HUDEP-2 (cell line): ENCODE measurements at regions not wholly inside any gene's neighbourhood (a gene's known extent, or its start where the extent isn't known, plus 50 kb on each side); places are given as distances from the start of the nearest gene placed in this dataset.

Source experiments
- DNase-seq, 76 experiments: peaks; one replicate each; lab custom pipeline; 2025; ENCODE audit not compliant: unreplicated experiment in 76 of 76; lab: John Stamatoyannopoulos, UW

DNA sequence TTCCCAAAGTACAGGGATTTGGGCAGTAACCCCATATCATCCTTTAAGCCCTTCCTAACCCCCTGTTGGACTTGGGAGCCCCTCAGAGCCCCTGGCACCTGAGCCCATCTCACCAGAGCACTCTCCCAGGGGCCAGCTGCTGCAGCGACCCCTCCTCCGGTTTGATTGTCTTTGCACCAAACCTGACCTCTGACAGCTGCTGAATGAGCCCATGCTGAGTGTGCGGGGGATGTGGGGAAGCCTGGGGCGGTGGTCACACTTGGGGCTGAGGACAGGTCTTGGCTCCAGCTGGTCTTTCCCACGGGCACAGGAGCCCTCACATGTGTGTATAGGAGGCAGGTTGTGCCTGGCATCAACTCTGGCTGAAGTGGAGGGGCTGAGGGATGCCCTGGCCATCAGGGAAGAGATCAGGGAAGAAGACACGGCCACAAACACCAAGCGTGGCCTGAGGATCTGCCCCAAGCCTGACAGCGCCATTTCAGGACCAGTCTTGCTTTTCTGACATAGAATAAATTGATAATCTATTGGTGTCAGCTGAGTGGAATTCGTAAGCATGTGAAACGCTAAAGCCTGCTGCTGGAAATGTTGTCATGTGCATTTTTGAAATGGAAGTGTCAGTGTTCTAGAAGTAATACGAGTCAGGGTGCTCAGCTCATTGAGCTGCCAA is 102.4 kb downstream of the ACKR3 start:
- DNase-seq, result no peak

- DNase-seq, result no peak
Measured at GRCh38 chr2:236672606-236673005, 103.0 kb downstream of the ACKR3 start.

GRCh38 chr2:236673126-236673822 is 103.6 kb downstream of the ACKR3 start:
- DNase-seq, result no peak

- no peak for DNase-seq
Measured at GRCh38 chr2:236673823-236674185, 104.2 kb downstream of the ACKR3 start.

GRCh38 chr2:236674238-236674637 is 104.6 kb downstream of the ACKR3 start:
- DNase-seq, result no peak

GRCh38 chr2:236674646-236675045 is 105.0 kb downstream of the ACKR3 start:
- no peak for DNase-seq

DNA sequence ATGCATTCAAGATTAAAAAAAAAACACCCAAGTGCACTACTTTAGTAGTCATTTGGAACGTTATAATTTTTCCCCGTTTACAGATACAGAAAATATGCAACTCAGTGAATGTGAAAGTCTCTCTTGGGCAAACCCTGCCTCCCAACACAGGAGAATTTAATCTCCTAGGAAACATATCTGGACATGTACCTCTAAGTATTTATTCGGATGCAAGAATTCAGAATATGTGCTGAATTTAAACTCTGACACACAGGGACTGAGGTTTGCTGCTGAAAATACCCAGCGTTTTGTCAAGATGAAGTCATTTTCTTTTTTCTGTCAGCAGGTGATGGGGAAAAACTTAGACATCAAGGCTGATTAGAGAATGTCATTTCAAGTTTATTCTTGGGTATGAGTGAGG is 105.4 kb downstream of the ACKR3 start:
- no peak for DNase-seq

DNA sequence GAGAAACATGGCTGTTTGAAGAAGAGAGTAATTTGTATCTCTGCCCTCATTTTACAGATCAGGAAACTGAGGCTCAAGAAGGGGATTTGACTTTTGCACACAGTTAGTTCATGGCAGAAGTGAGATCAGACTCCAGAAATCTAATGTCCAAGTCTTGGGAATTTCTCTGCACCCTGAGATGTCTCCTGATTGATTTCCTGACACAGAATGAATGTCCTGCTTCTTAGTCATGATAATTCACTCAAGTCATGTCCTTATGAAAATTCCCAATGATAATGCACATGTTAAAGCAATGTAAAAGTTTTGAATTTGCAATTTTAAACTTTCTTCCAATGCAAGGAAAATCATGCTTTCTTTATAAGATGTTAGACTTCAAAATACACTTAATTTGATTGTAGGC is 105.9 kb downstream of the ACKR3 start:
- DNase-seq, result no peak

DNA sequence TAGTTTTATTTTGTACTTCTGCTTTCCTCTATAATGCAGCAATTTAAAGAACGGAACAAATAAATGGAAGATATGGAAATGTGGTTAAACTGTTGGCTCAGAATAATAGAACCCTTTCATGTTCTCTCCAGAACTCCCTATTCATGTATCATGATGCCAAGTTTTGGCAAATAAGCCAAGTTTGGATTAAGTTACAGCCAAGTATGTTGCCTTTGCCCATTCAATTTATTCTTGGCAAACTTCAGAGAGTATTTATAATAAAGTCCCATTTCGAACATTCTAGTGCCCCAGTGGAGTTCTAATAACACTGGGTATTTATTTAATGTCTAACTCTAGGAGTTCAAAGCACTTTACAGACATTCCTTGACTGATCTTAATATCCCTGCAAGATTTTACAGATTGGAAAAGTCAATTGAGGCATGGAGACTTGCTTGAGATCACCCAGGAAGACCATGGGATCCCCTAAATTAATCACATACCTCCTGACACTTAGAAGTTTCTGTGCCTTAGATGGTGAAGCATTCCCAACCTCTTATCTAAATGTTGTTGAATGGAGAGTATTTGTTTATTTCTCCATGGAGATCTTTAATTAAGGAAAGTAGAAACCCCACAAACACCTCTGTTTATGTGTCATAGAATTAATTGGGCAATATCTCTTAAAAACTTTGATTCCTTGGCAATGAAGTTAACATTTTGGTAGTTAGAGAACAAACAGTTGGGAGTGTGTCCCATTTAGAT is 106.7 kb downstream of the ACKR3 start:
- no peak for DNase-seq

GRCh38 chr2:236677368-236677767 is 107.7 kb downstream of the ACKR3 start:
- no peak for DNase-seq

DNA sequence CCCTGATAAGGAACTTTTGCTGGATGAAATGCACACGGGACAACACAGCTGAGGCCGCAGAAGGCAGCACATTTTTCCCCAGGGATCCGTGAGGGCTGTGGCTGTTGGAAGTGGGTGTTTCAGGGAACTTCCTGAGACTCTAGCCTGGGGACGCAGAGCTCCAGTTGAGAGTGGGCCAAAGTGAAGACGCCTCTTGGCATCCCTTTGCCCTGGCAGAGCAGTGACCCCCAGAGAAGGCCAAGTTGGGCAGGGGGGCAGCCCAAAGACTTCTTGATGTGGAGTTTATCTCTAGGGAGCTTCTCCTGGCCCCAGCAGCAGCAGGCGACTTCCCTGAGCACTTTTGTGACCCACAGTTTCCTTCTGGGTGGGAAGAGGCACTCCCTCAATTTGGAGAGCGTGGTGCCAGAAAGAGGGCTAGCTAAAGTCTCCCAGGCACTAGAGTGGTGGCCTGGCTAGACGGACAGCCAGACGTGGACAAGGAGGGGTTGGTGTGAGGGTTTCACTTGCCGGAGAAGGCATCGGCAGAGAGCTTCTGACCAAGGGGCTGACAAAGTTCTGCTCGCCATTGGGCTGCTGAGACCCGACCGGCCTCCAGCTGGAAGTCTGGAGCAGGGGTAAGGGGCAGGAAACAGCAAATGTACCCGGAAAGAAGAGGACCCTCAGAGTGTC is 108.8 kb downstream of the ACKR3 start:
- DNase-seq, result no peak

- DNase-seq, result no peak
Measured at GRCh38 chr2:236679884-236680860, 110.5 kb downstream of the ACKR3 start.

- no peak for DNase-seq
Measured at GRCh38 chr2:236682651-236683422, 113.2 kb downstream of the ACKR3 start.

GRCh38 chr2:236684504-236685256 is 115.1 kb downstream of the ACKR3 start:
- DNase-seq, result no peak

GRCh38 chr2:236685361-236685760 is 115.7 kb downstream of the ACKR3 start:
- DNase-seq, result no peak

GRCh38 chr2:236685979-236686520 is 116.4 kb downstream of the ACKR3 start:
- no peak for DNase-seq

DNA sequence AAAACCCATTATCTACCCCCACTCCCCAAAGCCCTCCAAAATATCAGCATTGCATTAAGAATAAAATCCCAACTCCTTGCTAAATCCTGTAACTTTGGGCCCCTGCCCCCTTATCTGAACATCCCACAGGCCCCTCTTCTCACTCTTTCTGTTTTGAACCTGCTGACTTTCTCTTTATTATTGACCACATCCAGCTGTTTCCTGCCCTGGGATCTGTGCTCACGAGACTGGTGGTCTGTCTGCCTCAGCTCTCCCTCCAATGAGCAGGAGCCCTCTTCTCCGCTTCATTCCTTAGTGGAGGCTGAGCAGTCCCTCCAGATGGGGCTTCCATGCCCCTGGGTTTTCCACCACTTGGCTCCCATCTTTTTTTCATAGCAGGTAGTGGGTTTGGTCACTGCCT is 116.9 kb downstream of the ACKR3 start:
- DNase-seq, result no peak

DNA sequence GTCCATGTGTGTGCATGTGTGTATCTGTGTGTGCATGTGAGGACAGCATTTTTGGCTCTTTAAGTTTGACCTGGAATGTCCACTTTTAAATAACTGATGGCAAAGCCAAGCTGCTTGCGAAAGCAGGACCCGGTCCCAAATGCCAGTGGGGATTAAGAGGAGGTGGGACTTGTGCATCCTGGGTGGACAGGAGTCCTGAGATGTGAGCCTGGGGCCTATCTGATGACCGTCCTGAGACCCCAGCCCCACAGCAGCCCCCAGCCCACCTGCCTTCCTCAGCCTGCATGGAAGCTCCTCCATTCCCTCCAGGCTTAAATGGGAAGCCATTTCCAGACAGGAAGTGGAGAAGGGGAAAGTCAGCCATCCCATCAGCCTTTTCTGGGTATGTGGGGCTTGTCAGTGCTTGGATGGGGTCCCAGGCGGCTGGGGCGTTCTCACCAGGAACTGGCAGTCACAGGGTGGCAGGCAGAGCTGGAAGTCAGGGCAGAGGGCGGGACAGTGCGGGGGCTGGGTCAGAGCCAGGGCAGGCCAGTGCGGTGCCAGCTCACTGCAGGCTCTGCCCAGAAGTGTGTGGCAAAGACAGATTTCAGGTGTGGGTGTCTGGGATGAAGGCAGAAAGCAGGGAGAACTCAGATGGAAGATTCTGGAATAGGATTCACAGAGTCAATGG is 117.8 kb downstream of the ACKR3 start:
- DNase-seq, result no peak
